ENCODE measurements at regions not wholly inside any gene's neighbourhood (a gene's known extent, or its start where the extent isn't known, plus 50 kb on each side); places are given as distances from the start of the nearest gene placed in this dataset.
"Not testable (repeated sequence)": the region's sequence is repeated elsewhere in the genome, so short reads cannot be mapped to it uniquely, and the experiment has no call there.

DNA sequence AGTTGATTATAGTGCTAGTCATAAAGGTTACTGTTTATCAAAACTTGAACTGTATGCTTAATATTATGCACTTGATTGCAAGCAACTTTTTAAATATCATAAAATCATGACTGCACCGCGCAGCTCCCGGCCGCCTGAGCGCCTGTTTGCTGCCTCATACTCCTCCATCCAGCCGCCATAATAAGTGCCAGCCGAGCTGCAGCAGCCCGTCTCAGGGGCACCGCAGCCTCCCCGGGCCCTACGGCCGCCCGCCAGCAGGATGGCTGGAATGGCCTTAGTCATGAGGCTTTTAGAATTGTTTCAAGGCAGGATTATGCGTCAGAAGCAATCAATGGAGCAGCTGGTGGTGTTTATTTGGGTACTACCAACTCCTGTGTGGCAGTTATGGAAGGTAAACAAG, 337.2 kb downstream of the PAX3 start:
- no peak overlapping the region for H3K4me3 ChIP-seq
- intact Hi-C loops (cut with DNase I), result no loop called here
- H3K27me3 ChIP-seq, result no peaks in the 10 kb centered on the region
- DNase-seq, result no peak
- H3K27ac ChIP-seq, result no peak overlapping the region
- 94 to 100% methylated on average over 4 to 9 of the region's 14 CpGs for WGBS, 2 donors
- TF ChIP-seq CTCF (IDR thresholded peaks at IDR 0.05) (no peak), POLR2A (IDR thresholded peaks at IDR 0.05) (no peak)
- H3K4me1 ChIP-seq, result no peaks in the 10 kb centered on the region
- no peaks in the 10 kb centered on the region for H3K36me3 ChIP-seq
- H3K9me3 ChIP-seq, result no peaks in the 10 kb centered on the region

GRCh38 chr2:221958224-221958623, 340.6 kb downstream of the PAX3 start:
- 82 to 86% methylated on average over 2 of the region's 2 CpGs for WGBS, 2 donors
- TF ChIP-seq CTCF (IDR thresholded peaks at IDR 0.05) (no peak), POLR2A (IDR thresholded peaks at IDR 0.05) (no peak)

DNA sequence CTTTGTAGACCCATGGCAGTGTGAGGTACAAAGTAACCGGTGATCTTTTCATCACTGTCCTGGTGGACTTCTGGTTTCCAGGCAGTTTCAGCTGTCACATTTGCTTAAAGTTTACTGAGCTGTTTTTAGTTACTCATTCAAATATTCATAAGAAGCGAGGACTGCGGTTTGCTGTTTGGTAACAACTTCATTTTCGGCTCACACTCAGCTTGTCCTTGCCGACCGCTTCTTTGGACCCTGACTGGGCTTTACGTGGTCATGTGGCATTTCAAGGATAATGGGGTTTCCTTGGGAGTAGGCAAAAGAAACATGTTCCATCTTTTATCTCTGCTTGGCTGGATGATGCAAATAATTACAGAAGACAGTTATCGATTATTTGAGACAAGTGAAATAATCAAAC, 350.7 kb downstream of the PAX3 start:
- intact Hi-C loops (cut with DNase I), result no loop called here
- Histone ChIP-seq H3K4me3 (no peak overlapping the region), H3K27ac (no peak overlapping the region), H3K27me3 (no peaks in the 10 kb centered on the region), H3K36me3 (no peaks in the 10 kb centered on the region), H3K4me1 (no peaks in the 10 kb centered on the region), H3K9me3 (no peaks in the 10 kb centered on the region)
- no peak for DNase-seq
- WGBS, 2 donors, result 87 to 89% methylated on average over 8 of the region's 8 CpGs
- TF ChIP-seq CTCF (IDR thresholded peaks at IDR 0.05), result no peak
- no peak for TF ChIP-seq POLR2A (IDR thresholded peaks at IDR 0.05)

More at GRCh38 chr2:221958224-221958623, 340.6 kb downstream of the PAX3 start:
- Histone ChIP-seq H3K4me1 (no peaks in the 10 kb centered on the region), H3K9me3 (no peaks in the 10 kb centered on the region), H3K27ac (no peak overlapping the region), H3K27me3 (no peaks in the 10 kb centered on the region), H3K36me3 (no peaks in the 10 kb centered on the region), H3K4me3 (no peak overlapping the region)
- intact Hi-C loops (cut with DNase I), result no loop called here
- no peak for DNase-seq

DNA sequence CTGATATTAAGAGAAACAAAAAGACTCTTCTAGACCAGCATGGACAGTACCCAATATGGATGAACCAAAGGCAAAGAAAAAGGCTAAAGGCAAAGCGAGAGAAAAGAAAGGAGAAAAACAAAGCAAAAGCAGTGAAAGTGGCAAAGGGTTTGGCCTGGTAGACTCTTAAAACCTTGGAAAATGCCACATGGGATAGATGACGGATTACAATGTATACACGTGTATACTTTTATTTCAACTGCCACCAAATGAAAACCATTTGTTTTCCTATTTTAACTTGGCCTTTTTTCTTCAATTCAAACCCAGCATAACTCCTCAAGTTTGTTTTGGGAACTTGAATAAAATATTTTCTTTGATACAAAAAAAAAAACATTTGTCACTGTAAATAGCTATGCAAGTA, 354.3 kb downstream of the PAX3 start:
- H3K4me3 ChIP-seq; DNase-seq; H3K9me3 ChIP-seq; H3K27me3 ChIP-seq; intact Hi-C loops (cut with DNase I); H3K36me3 ChIP-seq; H3K27ac ChIP-seq; H3K4me1 ChIP-seq: not testable (repeated sequence)
- WGBS, 2 donors, result 79 to 80% methylated on average over 3 of the region's 3 CpGs

DNA sequence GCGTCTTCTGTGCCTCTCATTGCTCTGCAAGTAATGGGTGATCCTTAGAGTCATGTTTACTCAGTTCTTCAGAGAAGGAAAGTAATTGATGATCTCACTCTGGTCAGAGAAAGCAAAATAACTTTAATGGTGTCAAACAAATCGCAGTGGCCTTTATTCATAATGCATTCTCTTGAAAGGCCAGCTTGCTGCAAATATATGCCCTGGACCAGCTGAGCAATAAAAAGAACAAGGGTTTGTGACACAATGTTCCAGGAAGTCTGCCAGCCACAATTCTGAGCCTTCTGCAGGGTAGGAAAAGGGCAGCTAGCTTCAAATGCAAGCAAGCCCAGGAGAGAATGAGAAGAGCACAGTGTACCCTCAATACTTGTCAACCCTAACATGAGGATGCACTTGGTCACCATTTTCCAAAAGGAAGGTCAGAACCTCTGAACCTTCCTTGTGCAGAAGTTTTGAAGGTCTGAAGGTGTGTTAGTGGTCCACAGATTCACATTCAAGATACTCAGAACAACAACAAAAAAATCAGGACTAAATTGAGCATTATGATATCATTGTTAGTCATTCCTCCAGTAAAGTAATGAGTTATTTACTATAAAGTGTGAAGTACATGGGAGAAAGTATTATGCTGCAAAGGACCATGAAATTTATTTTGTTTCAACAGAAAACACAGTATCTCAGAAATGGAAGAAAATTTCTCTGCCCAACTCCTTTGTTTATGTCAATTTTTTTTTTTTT, 355.6 kb downstream of the PAX3 start:
- H3K4me3 ChIP-seq, result no peak overlapping the region
- WGBS, 2 donors, result 14 to 36% methylated on average over 2 of the region's 2 CpGs
- DNase-seq, result no peak
- intact Hi-C loops (cut with DNase I), result no loop called here
- H3K27ac ChIP-seq, result peak overlapping the region; percentile 1 to 52 (median 20)
- H3K27me3 ChIP-seq, result no peaks in the 10 kb centered on the region
- H3K4me1 ChIP-seq, result no peaks in the 10 kb centered on the region
- H3K9me3 ChIP-seq, result no peaks in the 10 kb centered on the region
- TF ChIP-seq CTCF (IDR thresholded peaks at IDR 0.05), result no peak
- no peak for TF ChIP-seq POLR2A (IDR thresholded peaks at IDR 0.05)
- H3K36me3 ChIP-seq, result no peaks in the 10 kb centered on the region
